Type B pancreatic cell (in vitro differentiated cells): ENCODE measurements at regions not wholly inside any gene's neighbourhood (a gene's known extent, or its start where the extent isn't known, plus 50 kb on each side); places are given as distances from the start of the nearest gene placed in this dataset.

Experiments used
- DNase-seq: peaks from one replicate; pipeline ENCODE4 v3.0.0; 2021; ENCODE audit warnings: mixed read lengths; ENCODE audit not compliant: unreplicated experiment; ENCODE audit errors: extremely low spot score
- H3K27ac Mint-ChIP-seq: 2 replicates; pipeline ENCODE4 v1.8.0; 2021; ENCODE audit warnings: mild to moderate bottlenecking, mixed read lengths
- H3K27me3 Mint-ChIP-seq: 2 replicates; pipeline ENCODE4 v1.8.0; 2021; ENCODE audit warnings: mixed read lengths
- H3K36me3 Mint-ChIP-seq: 2 replicates; pipeline ENCODE4 v1.8.0; 2021; ENCODE audit warnings: mixed read lengths
- H3K4me1 Mint-ChIP-seq: one replicate; pipeline ENCODE4 v1.8.0; 2021; ENCODE audit warnings: mixed read lengths; ENCODE audit not compliant: unreplicated experiment
- H3K4me3 Mint-ChIP-seq: 2 replicates; pipeline ENCODE4 v1.8.0; 2021; ENCODE audit warnings: mild to moderate bottlenecking, mixed read lengths
- H3K9me3 Mint-ChIP-seq: 2 replicates; pipeline ENCODE4 v1.8.0; 2021; ENCODE audit warnings: mixed read lengths
- TF ChIP-seq, protein P1 (sequence below): fragments of 200-600 bp; sonication (generic); conservative IDR thresholded peaks from 2 replicates; pipeline ENCODE4 v1.5.0; 2021; ENCODE audit warnings: antibody characterized with exemption, mild to moderate bottlenecking

DNA sequence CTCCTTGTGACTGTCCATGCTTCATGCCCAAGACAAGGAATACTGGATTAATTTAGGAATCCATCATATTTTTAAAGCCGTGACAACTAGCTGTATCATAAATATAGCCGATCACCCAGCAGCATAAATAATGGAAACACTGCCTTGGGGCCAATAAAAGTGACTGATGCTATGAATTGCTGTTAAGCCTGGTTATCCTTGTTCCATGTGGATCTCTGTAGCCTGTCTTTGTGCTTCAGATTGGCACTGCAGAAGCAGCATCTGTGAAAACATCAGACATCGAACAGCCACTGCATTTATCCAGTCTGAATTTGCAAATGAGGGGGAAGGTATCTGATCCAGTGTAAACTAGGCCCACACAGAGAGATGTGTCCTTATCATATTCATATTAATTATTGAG is 1181.8 kb downstream of the SORCS1 start:
- Mint-ChIP-seq H3K4me1 (peaks cover 17% of the 10 kb centered on the region), H3K4me3 (no peak overlapping the region), H3K27me3 (no peaks in the 10 kb centered on the region), H3K36me3 (no peaks in the 10 kb centered on the region), H3K9me3 (no peaks in the 10 kb centered on the region), H3K27ac (no peak overlapping the region)
- TF ChIP-seq, protein P1, sequence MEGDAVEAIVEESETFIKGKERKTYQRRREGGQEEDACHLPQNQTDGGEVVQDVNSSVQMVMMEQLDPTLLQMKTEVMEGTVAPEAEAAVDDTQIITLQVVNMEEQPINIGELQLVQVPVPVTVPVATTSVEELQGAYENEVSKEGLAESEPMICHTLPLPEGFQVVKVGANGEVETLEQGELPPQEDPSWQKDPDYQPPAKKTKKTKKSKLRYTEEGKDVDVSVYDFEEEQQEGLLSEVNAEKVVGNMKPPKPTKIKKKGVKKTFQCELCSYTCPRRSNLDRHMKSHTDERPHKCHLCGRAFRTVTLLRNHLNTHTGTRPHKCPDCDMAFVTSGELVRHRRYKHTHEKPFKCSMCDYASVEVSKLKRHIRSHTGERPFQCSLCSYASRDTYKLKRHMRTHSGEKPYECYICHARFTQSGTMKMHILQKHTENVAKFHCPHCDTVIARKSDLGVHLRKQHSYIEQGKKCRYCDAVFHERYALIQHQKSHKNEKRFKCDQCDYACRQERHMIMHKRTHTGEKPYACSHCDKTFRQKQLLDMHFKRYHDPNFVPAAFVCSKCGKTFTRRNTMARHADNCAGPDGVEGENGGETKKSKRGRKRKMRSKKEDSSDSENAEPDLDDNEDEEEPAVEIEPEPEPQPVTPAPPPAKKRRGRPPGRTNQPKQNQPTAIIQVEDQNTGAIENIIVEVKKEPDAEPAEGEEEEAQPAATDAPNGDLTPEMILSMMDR, result no peak
- DNase-seq, result no peak

DNA sequence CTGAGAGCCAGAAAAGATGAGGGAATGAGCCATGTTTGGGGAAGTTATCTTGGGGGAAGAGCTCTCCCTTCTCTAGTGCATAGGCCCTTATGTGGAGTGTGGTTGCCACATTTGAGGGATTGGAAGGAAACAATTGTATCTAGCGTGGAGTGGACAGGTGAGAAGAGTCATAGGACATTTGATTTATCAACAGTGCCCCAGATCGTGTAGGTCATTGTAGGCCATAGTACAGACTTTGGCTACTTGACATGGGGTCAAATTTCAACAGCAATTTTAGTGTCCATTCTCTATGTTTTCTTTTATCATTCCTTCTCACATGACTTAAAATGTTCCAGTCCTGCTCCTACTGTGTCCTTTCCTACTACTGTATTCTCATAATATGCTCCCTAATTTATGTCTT is 1182.8 kb downstream of the SORCS1 start:
- no peaks in the 10 kb centered on the region for H3K27me3 Mint-ChIP-seq
- no peak for DNase-seq
- no peak overlapping the region for H3K27ac Mint-ChIP-seq
- H3K4me1 Mint-ChIP-seq, result peaks cover 9% of the 10 kb centered on the region
- TF ChIP-seq, protein P1, result no peak
- no peaks in the 10 kb centered on the region for H3K9me3 Mint-ChIP-seq
- H3K36me3 Mint-ChIP-seq, result no peaks in the 10 kb centered on the region
- H3K4me3 Mint-ChIP-seq, result no peak overlapping the region

DNA sequence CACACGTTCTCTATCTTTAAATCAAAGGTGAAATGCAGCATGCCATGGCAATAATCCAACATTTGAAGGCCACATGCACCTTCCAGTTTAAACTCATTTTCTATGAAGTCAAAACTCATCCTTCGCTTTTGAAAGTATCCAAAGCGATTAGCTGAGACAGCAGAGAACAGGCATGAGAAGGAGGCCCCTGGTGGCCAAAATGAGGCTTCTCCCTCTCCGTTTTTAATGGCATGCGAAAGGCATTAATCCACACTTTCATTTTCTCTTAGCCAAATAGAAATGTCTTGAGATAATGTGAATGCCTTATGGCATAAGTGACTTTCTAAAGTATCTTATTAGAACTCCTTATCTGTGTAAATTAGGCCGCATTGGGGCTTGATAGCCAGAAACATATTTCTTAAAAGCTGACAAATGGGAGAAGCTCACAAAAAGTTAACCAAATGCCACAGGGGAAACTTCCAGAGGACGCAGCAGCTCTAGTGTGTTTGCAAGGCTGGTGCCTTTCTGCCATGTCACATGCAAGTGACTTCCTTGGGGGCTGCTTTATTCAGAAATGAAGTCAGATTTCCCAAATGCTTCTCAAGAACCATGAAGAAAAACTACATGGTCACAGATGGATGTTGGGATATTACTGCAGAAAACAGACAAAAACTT is 1189.6 kb downstream of the SORCS1 start:
- Mint-ChIP-seq H3K4me1 (peaks cover 43% of the 10 kb centered on the region), H3K36me3 (no peaks in the 10 kb centered on the region), H3K27ac (no peak overlapping the region), H3K4me3 (no peak overlapping the region), H3K9me3 (no peaks in the 10 kb centered on the region), H3K27me3 (peaks cover 3% of the 10 kb centered on the region)
- DNase-seq, result no peak
- TF ChIP-seq, protein P1, result peak; percentile 79

DNA sequence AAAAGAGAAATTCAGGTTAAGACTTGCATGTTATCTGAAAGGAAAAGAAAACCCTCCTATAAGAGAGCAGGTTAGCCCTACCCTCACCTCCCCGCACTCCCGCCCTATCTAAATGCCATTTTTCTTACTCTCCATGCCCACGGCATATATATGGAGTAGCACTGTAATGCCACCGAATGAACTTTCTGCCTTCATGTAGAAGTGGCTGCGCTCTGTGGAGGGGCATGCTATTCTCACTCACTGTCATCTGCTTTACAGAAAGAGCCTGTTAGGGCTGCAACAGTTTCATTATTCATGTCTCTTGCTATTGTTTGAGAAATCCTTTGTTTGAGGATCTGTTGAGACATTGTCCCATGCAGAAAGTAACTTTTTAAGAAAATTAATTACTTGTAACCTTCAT is 1190.6 kb downstream of the SORCS1 start:
- Mint-ChIP-seq H3K4me3 (peak overlapping the region; percentile 13), H3K36me3 (no peaks in the 10 kb centered on the region), H3K27me3 (peaks cover 3% of the 10 kb centered on the region), H3K9me3 (no peaks in the 10 kb centered on the region), H3K27ac (peak overlapping the region; percentile 24), H3K4me1 (peaks cover 50% of the 10 kb centered on the region)
- DNase-seq, result no peak
- TF ChIP-seq, protein P1, result no peak

DNA sequence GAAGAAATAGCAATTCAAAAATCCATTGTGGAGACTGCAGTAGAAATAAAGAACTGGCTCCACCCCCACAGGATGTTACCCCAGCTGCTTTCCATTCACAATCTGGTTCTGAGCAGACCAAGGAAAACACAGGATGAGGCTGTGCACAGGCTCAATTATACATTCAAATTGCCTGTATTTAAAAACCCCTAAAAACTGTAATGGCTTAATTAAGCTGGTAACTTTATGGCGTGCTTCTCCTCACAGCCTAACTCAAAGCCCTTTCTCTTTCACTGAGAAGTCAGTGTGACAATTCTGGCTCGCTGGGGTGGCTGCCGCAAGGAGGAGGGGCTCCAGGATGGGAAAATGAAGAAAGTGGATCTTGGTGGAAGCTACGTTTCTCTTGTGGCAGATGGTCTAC is 1191.1 kb downstream of the SORCS1 start:
- no peak for DNase-seq
- Mint-ChIP-seq H3K36me3 (no peaks in the 10 kb centered on the region), H3K27ac (peak overlapping the region; percentile 31), H3K4me3 (peak overlapping the region; percentile 13), H3K4me1 (peaks cover 50% of the 10 kb centered on the region), H3K27me3 (peaks cover 3% of the 10 kb centered on the region), H3K9me3 (no peaks in the 10 kb centered on the region)
- TF ChIP-seq, protein P1, result no peak

DNA sequence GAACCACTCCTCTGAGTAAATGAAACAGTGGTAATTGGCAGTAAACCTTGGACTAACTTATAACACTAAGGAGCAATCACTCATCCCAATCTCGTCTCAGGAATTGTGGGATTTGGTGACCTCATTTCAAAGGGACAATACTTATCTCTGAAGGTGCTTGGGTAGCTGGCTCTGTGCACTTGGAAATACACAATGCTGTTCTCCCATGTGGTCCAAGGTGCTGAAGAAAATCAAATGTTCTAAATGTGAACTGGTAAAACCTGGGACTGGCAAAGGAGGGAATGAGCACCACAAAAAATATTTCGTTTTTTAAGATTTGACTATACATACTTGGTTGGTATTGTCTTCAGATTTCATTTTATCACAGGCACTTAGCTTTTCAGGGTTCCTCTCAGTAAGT is 1193.0 kb downstream of the SORCS1 start:
- H3K36me3 Mint-ChIP-seq, result no peaks in the 10 kb centered on the region
- H3K27me3 Mint-ChIP-seq, result peaks cover 3% of the 10 kb centered on the region
- DNase-seq, result no peak
- H3K27ac Mint-ChIP-seq, result no peak overlapping the region
- TF ChIP-seq, protein P1, result no peak
- H3K4me3 Mint-ChIP-seq, result no peak overlapping the region
- peaks cover 65% of the 10 kb centered on the region for H3K4me1 Mint-ChIP-seq
- no peaks in the 10 kb centered on the region for H3K9me3 Mint-ChIP-seq
